Heart left ventricle (tissue), 16 donors: ENCODE measurements at regions not wholly inside any gene's neighbourhood (a gene's known extent, or its start where the extent isn't known, plus 50 kb on each side); places are given as distances from the start of the nearest gene placed in this dataset.

ENCODE experiments used
- ATAC-seq, 4 donors: fragments of 200-7000 bp; cut with Tn5 transposase; one replicate each; pipeline ENCODE4 v1.9.1; 2020 to 2022; ENCODE audit warnings: moderate library complexity in 4 of 4, mild to moderate bottlenecking in 3 of 4, moderate number of reproducible peaks in 1 of 4
- DNase-seq, 5 donors: peaks; one replicate each; pipeline ENCODE4 v3.0.0-alpha.2; 2020
- H3K27ac ChIP-seq, 12 donors: fragments of 200-600 bp; sonication (generic) in 4 of 12; one replicate each; pipeline versions ENCODE4 v1.5.0 to v1.8.0; 2016 to 2022; ENCODE audit warnings: mild to moderate bottlenecking in 2 of 12
- H3K27me3 ChIP-seq, 9 donors: fragments of 200-600 bp; sonication (generic) in 2 of 9; one replicate each; pipeline versions ENCODE4 v1.5.1 to v1.8.0; 2016 to 2022; ENCODE audit warnings: mild to moderate bottlenecking in 3 of 9
- H3K36me3 ChIP-seq, 9 donors: fragments of 200-600 bp; sonication (generic) in 2 of 9; one replicate each; pipeline versions ENCODE4 v1.5.0 to v1.8.0; 2018 to 2022; ENCODE audit warnings: mild to moderate bottlenecking in 2 of 9
- H3K4me1 ChIP-seq, 12 donors: fragments of 200-600 bp; sonication (generic) in 4 of 12; one replicate each; pipeline versions ENCODE4 v1.5.0 to v1.8.0; 2016 to 2022; ENCODE audit warnings: mild to moderate bottlenecking in 3 of 12
- H3K4me3 ChIP-seq, 12 donors: fragments of 200-600 bp; sonication (generic) in 4 of 12; one replicate each; pipeline versions ENCODE4 v1.5.0 to v1.8.0; 2017 to 2022; ENCODE audit warnings: mild to moderate bottlenecking in 9 of 12, moderate library complexity in 4 of 12
- H3K9me3 ChIP-seq, 12 donors: fragments of 200-600 bp; sonication (generic) in 4 of 12; one replicate each; pipeline versions ENCODE4 v1.5.0 to v1.8.0; 2016 to 2022; ENCODE audit warnings: mild to moderate bottlenecking in 1 of 12
- POLR2A ChIP-seq, 2 donors: fragments of 450-650 bp; IDR thresholded peaks; one replicate each; pipeline ENCODE4 v1.6.1; 2017; ENCODE audit warnings: antibody characterized with exemption in 2 of 2, mild to moderate bottlenecking in 2 of 2, moderate library complexity in 2 of 2
- WGBS, 4 donors: extraction: QIAGEN DNeasy Blood & Tissue Kit in 2 of 4; methylation state at CpG; one replicate each; pipeline versions ENCODE4 v1.1.5 to v1.1.7; 2013 to 2018; 5-methylcytosine and 5-hydroxymethylcytosine counted together
- intact Hi-C, 10 donors: fragments of 100-400 bp; cut with DNase I; formaldehyde crosslinking; loops; one replicate each; pipeline versions ENCODE4 v1.11.1 to v1.14.2; 2022
- TF ChIP-seq, protein P1 (sequence below), 12 donors: fragments of 200-600 bp; sonication (generic) in 4 of 12; IDR thresholded peaks; one replicate each; pipeline versions ENCODE4 v1.5.0 to v1.8.0; 2018 to 2022; ENCODE audit warnings: antibody characterized with exemption in 12 of 12, mild to moderate bottlenecking in 5 of 12
- donor health status: ischemic (EF 13 %, LVEDD 7.1; RV severe dilation, severe dysfunction).
- donor health status: healthy with polysubstance abuse.
- donor health status: DM: no; HTN: yes; CAD: no.
- donor health status: DM: no; HTN: no; CAD: no.
- donor health status: ischemic (EF 25% LVEDD 6.9; RV normal size, moderate dysfunction).
- donor health status: ischemic (EF 25% LVEDD 5.7; RV mildly dilated, moderate dysfunction).
- donor health status: healthy.
- donor health status: DM: yes; HTN: yes; CAD: no.
- donor health status: ischemic (EF 35%, LVEDD 5.7; RV mildly dilated, moderate dysfunction).
- donor health status: nonischemic (EF 11% LVEDD 7.7; RV severe dilation, severe dysfunction).
- donor health status: DM: yes; HTN: yes; CAD: no.
- donor health status: PGD.
- donor health status: ischemic (EF 29% LVEDD 5.4; RV normal size, mild dysfunction).
- donor health status: nonischemic (EF 23%, LVEDD 6.1; RV moderate dilation, normal function).

DNA sequence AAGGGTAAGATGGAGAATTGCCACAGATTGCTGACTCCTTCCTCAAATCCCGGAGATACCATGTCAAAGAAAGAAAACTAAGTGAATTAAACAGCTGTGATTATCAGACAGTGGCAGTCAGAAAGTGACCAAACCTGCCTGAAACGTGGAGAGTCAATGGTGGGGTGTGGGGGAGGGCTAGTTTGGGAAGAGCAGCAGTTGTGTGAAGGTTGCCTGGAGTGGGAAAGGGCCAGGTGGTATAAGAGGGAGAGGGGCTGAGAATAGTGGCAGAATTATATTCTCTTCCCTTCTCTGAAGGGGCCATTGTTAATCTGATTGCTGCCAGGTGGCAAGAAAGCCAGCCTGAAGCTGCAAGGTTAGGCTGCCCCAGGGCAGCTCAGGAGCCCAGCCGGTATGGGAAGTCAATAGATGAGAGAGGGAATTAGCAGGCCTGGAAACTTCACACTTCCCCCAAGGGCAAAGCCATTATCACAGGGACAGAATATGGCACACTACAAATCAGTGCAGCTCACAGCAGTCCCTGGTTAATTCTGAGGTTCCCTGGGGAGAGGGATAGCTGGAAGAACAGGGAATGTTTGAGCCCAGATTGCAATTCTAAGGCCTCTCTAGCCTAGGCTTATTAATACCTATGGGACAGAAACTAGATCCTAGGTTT, 83.9 kb upstream of the ITGB1 start:
- WGBS, 4 donors: 47 to 63% (median 58%) methylated on average over 3 of the region's 3 CpGs
- DNase-seq: no peak
- H3K4me3 ChIP-seq: no peak overlapping the region
- TF ChIP-seq, protein P1, sequence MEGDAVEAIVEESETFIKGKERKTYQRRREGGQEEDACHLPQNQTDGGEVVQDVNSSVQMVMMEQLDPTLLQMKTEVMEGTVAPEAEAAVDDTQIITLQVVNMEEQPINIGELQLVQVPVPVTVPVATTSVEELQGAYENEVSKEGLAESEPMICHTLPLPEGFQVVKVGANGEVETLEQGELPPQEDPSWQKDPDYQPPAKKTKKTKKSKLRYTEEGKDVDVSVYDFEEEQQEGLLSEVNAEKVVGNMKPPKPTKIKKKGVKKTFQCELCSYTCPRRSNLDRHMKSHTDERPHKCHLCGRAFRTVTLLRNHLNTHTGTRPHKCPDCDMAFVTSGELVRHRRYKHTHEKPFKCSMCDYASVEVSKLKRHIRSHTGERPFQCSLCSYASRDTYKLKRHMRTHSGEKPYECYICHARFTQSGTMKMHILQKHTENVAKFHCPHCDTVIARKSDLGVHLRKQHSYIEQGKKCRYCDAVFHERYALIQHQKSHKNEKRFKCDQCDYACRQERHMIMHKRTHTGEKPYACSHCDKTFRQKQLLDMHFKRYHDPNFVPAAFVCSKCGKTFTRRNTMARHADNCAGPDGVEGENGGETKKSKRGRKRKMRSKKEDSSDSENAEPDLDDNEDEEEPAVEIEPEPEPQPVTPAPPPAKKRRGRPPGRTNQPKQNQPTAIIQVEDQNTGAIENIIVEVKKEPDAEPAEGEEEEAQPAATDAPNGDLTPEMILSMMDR (IDR thresholded peaks at IDR 0.05): no peak
- TF ChIP-seq POLR2A (IDR thresholded peaks at IDR 0.05): no peak
- H3K9me3 ChIP-seq: no peaks in the 10 kb centered on the region
- H3K4me1 ChIP-seq: no peaks in the 10 kb centered on the region
- ATAC-seq: no peak
- H3K27ac ChIP-seq: no peak overlapping the region
- no peaks in the 10 kb centered on the region for H3K36me3 ChIP-seq
- intact Hi-C loops: no loop called here
- no peaks in the 10 kb centered on the region for H3K27me3 ChIP-seq

DNA sequence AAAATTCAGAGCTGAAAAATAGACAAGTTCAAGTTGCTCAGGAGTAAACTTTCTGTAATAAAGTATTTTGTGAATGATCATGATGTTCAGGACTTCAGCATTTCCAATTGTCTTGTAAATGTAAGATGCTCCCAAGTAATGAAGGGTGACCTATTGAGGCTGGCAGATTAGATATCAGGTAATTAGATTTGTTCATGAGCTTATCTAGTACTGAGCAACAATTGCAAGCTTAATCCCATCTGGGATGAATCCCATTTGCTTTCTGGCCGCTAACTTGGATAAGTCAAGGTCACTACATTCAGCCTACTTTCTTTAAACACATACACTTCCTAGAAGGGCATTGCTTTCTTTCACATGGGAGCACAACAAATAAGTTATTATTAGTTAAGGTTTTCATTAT, 82.4 kb upstream of the ITGB1 start:
- DNase-seq (no peak), ATAC-seq (no peak)
- Histone ChIP-seq H3K4me1 (no peaks in the 10 kb centered on the region), H3K27me3 (no peaks in the 10 kb centered on the region), H3K36me3 (no peaks in the 10 kb centered on the region), H3K4me3 (no peak overlapping the region), H3K27ac (no peak overlapping the region), H3K9me3 (no peaks in the 10 kb centered on the region)
- intact Hi-C loops: no loop called here
- TF ChIP-seq, protein P1 (IDR thresholded peaks at IDR 0.05): no peak
- TF ChIP-seq POLR2A (IDR thresholded peaks at IDR 0.05): no peak
- WGBS, 4 donors: 76 to 88% (median 81%) methylated on average over 1 of the region's 1 CpG

DNA sequence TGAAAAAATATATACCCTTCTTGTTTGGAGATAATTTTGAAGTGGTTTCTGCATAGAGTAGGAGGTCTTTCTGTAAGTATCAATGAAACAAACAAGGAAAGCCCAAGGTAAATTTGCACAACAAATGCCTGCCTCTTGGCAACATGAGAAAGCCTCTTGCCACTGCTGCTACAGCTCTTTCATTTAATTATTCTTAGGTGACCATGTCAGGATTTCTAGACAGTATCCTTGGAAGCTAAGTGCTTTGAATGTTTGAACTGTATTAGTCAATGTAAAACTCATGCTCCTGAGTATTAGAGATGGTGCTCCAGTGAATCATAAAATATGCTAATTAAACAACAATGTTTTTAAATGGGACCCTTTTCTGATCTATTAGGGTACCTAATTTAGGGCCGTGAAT, 81.2 kb upstream of the ITGB1 start:
- 85 to 98% (median 94%) methylated on average over 1 of the region's 1 CpG for WGBS, 4 donors
- DNase-seq: no peak
- Histone ChIP-seq H3K27ac (no peak overlapping the region), H3K27me3 (no peaks in the 10 kb centered on the region), H3K4me1 (no peaks in the 10 kb centered on the region), H3K36me3 (no peaks in the 10 kb centered on the region), H3K9me3 (no peaks in the 10 kb centered on the region), H3K4me3 (no peak overlapping the region)
- ATAC-seq: no peak
- intact Hi-C loops: no loop called here
- TF ChIP-seq, protein P1 (IDR thresholded peaks at IDR 0.05): no peak
- no peak for TF ChIP-seq POLR2A (IDR thresholded peaks at IDR 0.05)

DNA sequence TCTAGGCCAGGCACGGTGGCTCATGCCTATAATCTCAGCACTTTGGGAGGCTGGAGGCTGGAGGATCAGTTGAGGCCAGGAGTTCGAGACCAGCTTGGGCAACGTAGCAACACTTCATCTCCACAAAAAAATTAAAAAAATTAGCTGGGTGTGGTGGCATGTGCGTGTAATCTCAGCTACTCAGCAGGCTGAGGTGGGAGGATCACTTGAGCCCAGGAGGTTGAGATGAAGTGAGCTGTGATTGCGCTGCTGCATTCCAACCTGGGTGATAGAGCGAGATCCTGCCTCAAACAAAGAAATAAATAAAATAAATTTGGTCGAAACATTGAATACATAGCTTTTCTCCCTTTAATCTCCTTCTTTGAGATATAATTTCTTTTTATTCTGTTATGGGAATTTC, 80.6 kb upstream of the ITGB1 start:
- Histone ChIP-seq H3K27me3 (no peaks in the 10 kb centered on the region), H3K9me3 (no peaks in the 10 kb centered on the region), H3K36me3 (no peaks in the 10 kb centered on the region), H3K27ac (no peak overlapping the region), H3K4me1 (no peaks in the 10 kb centered on the region), H3K4me3 (no peak overlapping the region)
- ATAC-seq: no peak
- TF ChIP-seq POLR2A (IDR thresholded peaks at IDR 0.05): no peak
- TF ChIP-seq, protein P1 (IDR thresholded peaks at IDR 0.05): no peak
- intact Hi-C loops: no loop called here
- no peak for DNase-seq
- 80 to 88% (median 85%) methylated on average over 7 of the region's 7 CpGs for WGBS, 4 donors
